HepG2 (cell line): ENCODE measurements at regions not wholly inside any gene's neighbourhood (a gene's known extent, or its start where the extent isn't known, plus 50 kb on each side); places are given as distances from the start of the nearest gene placed in this dataset.

Experiments used
- ATAC-seq: fragments of 200-7000 bp; cut with Tn5 transposase; 3 replicates; pipeline ENCODE4 v1.9.1; 2020; ENCODE audit warnings: mild to moderate bottlenecking, moderate library complexity
- BruUV-seq: library from RNA; stranded (reverse); fragments of 400-500 nt; replicated peaks from 2 replicates; lab custom pipeline; 2021; lab: Mats Ljungman, UMichigan
- CTCF ChIA-PET: fragments of 300-600 bp; formaldehyde crosslinking; extraction: SDS; loops from one replicate; lab custom pipeline; 2021; ENCODE audit warnings: low total read pairs, inconsistent platforms, low intra/inter-chr PET ratio; lab: Yijun Ruan, JAX
- POLR2A ChIA-PET: fragments of 350-600 bp; sonication (Branson Sonifier 250); formaldehyde crosslinking; loops from one replicate; lab custom pipeline; 2020; ENCODE audit warnings: antibody characterized with exemption, inconsistent platforms; lab: Yijun Ruan, JAX
- DNase-seq: peaks from one replicate; pipeline ENCODE4 v3.0.0-alpha.2; 2015; ENCODE audit warnings: low spot score
- FAIRE-seq: peaks from 3 replicates; lab custom pipeline; 2011; peaks lifted over from hg19 to GRCh38; lab: Jason Lieb, UNC
- H2AFZ ChIP-seq: one replicate; pipeline ENCODE4 v1.6.1; 2011; ENCODE audit warnings: low read length, inconsistent platforms
- H3K27ac ChIP-seq: fragments of 300-600 bp; 3 replicates; pipeline ENCODE4 v1.8.0; 2011; ENCODE audit warnings: mixed run types, mild to moderate bottlenecking, mixed read lengths, low read length, inconsistent platforms; ENCODE audit not compliant: insufficient read depth; ENCODE audit errors: extremely low read length
- H3K27me3 ChIP-seq, 2 experiments: fragments of 200-600 bp in 1 of 2; 2 replicates in 1 of 2; 3 replicates in 1 of 2; pipeline versions ENCODE4 v1.6.0 to v1.8.0; 2011; ENCODE audit warnings: low read length in 2 of 2, mild to moderate bottlenecking in 2 of 2, moderate library complexity in 2 of 2, inconsistent platforms in 1 of 2; ENCODE audit not compliant: insufficient read depth in 2 of 2, control insufficient read depth in 1 of 2
- H3K36me3 ChIP-seq, 2 experiments: fragments of 200-600 bp in 1 of 2; replicated peaks in 1 of 2; 2 replicates in 1 of 2; 3 replicates in 1 of 2; pipeline versions ENCODE4 v1.5.1 to v1.8.0; 2011; ENCODE audit warnings: low read length in 2 of 2, inconsistent platforms in 1 of 2; ENCODE audit not compliant: insufficient read depth in 2 of 2, control insufficient read depth in 1 of 2
- H3K4me1 ChIP-seq: 2 replicates; pipeline ENCODE4 v1.5.1; 2012; ENCODE audit warnings: low read length, inconsistent platforms; ENCODE audit not compliant: insufficient read depth
- H3K4me2 ChIP-seq: 2 replicates; pipeline ENCODE4 v1.6.0; 2011; ENCODE audit warnings: low read depth, low read length, inconsistent platforms
- H3K4me3 ChIP-seq, 3 experiments: fragments of 200-600 bp in 1 of 3; sonication (generic), shearing (Covaris generic) in 1 of 3; replicated peaks in 1 of 3; 2 replicates each; pipeline ENCODE4 v1.5.1; 2011 to 2016; ENCODE audit warnings: low read length in 3 of 3, inconsistent platforms in 2 of 3, low read depth in 2 of 3, mild to moderate bottlenecking in 2 of 3, control low read depth in 1 of 3, mixed read lengths in 1 of 3; ENCODE audit not compliant: insufficient read depth in 1 of 3
- H3K79me2 ChIP-seq: one replicate; pipeline ENCODE4 v1.6.1; 2011; ENCODE audit warnings: low read length, inconsistent platforms; ENCODE audit not compliant: insufficient read depth
- H3K9ac ChIP-seq: 2 replicates; pipeline ENCODE4 v1.6.0; 2011; ENCODE audit warnings: mild to moderate bottlenecking, low read depth, low read length, inconsistent platforms; ENCODE audit not compliant: insufficient read depth
- H3K9me3 ChIP-seq: 2 replicates; pipeline ENCODE4 v1.5.1; 2012; ENCODE audit warnings: mild to moderate bottlenecking, low read length
- H4K20me1 ChIP-seq: 2 replicates; pipeline ENCODE4 v1.6.0; 2011; ENCODE audit warnings: inconsistent platforms, mild to moderate bottlenecking, low read length, moderate library complexity; ENCODE audit not compliant: insufficient read depth
- GLI4 ChIP-seq: sonication (generic); formaldehyde crosslinking; IDR thresholded peaks from 2 replicates; pipeline ENCODE4 v1.5.1; 2020; ENCODE audit warnings: missing genetic modification reagents, mild to moderate bottlenecking, moderate library complexity, borderline replicate concordance
- HDAC1 ChIP-seq: sonication (generic); formaldehyde crosslinking; IDR thresholded peaks from 2 replicates; pipeline ENCODE4 v1.5.1; 2020; ENCODE audit warnings: mild to moderate bottlenecking, missing genetic modification reagents
- HNRNPLL ChIP-seq: fragments of 200-400 bp; formaldehyde crosslinking; IDR thresholded peaks from 2 replicates; pipeline ENCODE4 v1.6.1; 2017; ENCODE audit warnings: mild to moderate bottlenecking, low read depth, low read length; ENCODE audit not compliant: poor library complexity, severe bottlenecking
- ISX ChIP-seq: sonication (generic); formaldehyde crosslinking; conservative IDR thresholded peaks from 2 replicates; pipeline ENCODE4 v1.5.0; 2020; ENCODE audit warnings: missing genetic modification reagents
- MATR3 ChIP-seq: sonication (generic); formaldehyde crosslinking; IDR thresholded peaks from 2 replicates; pipeline ENCODE4 v1.4.0; 2020; ENCODE audit warnings: missing genetic modification reagents
- NBN ChIP-seq: fragments of 450-650 bp; conservative IDR thresholded peaks from 2 replicates; pipeline ENCODE4 v1.6.1; 2017
- POLR2AphosphoS5 ChIP-seq: IDR thresholded peaks from 2 replicates; pipeline ENCODE4 v1.6.1; 2012; ENCODE audit warnings: low read depth, low read length
- WIZ ChIP-seq: sonication (generic); formaldehyde crosslinking; IDR thresholded peaks from 2 replicates; pipeline ENCODE4 v1.5.1; 2020; ENCODE audit warnings: mild to moderate bottlenecking, missing genetic modification reagents
- ZNF205 ChIP-seq: IDR thresholded peaks from 2 replicates; pipeline ENCODE4 v1.6.1; 2018; ENCODE audit warnings: missing biosample characterization, missing genetic modification reagents
- ZNF326 ChIP-seq: sonication (generic); formaldehyde crosslinking; IDR thresholded peaks from 2 replicates; pipeline ENCODE4 v1.4.0; 2020; ENCODE audit warnings: missing genetic modification reagents, borderline replicate concordance
- ZNF432 ChIP-seq: sonication (generic); formaldehyde crosslinking; IDR thresholded peaks from 2 replicates; pipeline ENCODE4 v1.5.0; 2020; ENCODE audit warnings: missing genetic modification reagents, mild to moderate bottlenecking, borderline replicate concordance
- ZNF547 ChIP-seq: sonication (generic); formaldehyde crosslinking; IDR thresholded peaks from 2 replicates; pipeline ENCODE4 v1.5.1; 2020; ENCODE audit warnings: mild to moderate bottlenecking, missing genetic modification reagents
- ZNF766 ChIP-seq: sonication (generic); formaldehyde crosslinking; IDR thresholded peaks from 2 replicates; pipeline ENCODE4 v1.5.0; 2020; ENCODE audit warnings: missing genetic modification reagents, borderline replicate concordance
- ZSCAN21 ChIP-seq: sonication (generic); formaldehyde crosslinking; IDR thresholded peaks from 2 replicates; pipeline ENCODE4 v1.8.0; 2022; ENCODE audit warnings: mild to moderate bottlenecking, missing genetic modification reagents, moderate library complexity, borderline replicate concordance
- in situ Hi-C: cut with HindIII; loops from 2 replicates; pipeline ENCODE4 v1.10.0; 2017; ENCODE audit warnings: low pct_unique_long_range_greater_than_20kb; ENCODE audit not compliant: extremely low pct_ligation_motif_present
- intact Hi-C: fragments of 100-400 bp; cut with micrococcal nuclease; formaldehyde crosslinking; loops from one replicate; pipeline ENCODE4 v1.10.0; 2022; ENCODE audit not compliant: unreplicated experiment
- TF ChIP-seq, protein P1 (sequence below): sonication (generic); formaldehyde crosslinking; IDR thresholded peaks from 2 replicates; pipeline ENCODE4 v1.5.1; 2020; ENCODE audit warnings: mild to moderate bottlenecking, missing genetic modification reagents, moderate library complexity

DNA sequence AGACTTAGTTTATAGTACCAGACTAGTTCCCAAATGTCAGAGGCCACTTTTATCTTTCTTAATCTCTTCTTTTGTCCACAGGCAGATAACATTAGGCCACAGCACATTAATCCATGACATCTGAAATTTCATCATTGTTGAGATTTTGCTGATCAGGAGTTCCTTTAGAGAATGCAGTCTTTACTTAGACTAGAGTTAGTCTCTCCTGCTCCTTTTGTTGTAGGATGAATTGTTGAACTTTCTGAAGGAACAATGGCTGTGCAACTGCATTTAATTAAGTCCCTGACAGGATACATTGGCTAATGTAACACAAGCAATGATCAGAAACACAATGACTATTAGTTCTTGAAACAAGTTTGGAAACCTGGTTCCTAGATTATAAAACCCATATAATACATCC, 266.3 kb downstream of the PCDH20 start:
- Histone ChIP-seq H3K27me3 (no peaks in the 10 kb centered on the region), H3K79me2 (no peaks in the 10 kb centered on the region), H3K4me3 (no peak overlapping the region), H3K4me2 (no peak overlapping the region)
- POLR2A ChIA-PET: no interaction called here
- BruUV-seq: no TSS peak
- TF ChIP-seq ZSCAN21 (no peak), ZNF432 (CRISPR knock-in tag) (no peak), HNRNPLL (no peak), ZNF326 (CRISPR knock-in tag) (no peak), WIZ (CRISPR knock-in tag) (no peak), POLR2AphosphoS5 (no peak), HDAC1 (CRISPR knock-in tag) (no peak), MATR3 (no peak), ZNF205 (CRISPR knock-in tag) (no peak), NBN (no peak), ISX (no peak), ZNF766 (CRISPR knock-in tag) (no peak), ZNF547 (CRISPR knock-in tag) (no peak), GLI4 (CRISPR knock-in tag) (no peak)
- TF ChIP-seq, protein P1, sequence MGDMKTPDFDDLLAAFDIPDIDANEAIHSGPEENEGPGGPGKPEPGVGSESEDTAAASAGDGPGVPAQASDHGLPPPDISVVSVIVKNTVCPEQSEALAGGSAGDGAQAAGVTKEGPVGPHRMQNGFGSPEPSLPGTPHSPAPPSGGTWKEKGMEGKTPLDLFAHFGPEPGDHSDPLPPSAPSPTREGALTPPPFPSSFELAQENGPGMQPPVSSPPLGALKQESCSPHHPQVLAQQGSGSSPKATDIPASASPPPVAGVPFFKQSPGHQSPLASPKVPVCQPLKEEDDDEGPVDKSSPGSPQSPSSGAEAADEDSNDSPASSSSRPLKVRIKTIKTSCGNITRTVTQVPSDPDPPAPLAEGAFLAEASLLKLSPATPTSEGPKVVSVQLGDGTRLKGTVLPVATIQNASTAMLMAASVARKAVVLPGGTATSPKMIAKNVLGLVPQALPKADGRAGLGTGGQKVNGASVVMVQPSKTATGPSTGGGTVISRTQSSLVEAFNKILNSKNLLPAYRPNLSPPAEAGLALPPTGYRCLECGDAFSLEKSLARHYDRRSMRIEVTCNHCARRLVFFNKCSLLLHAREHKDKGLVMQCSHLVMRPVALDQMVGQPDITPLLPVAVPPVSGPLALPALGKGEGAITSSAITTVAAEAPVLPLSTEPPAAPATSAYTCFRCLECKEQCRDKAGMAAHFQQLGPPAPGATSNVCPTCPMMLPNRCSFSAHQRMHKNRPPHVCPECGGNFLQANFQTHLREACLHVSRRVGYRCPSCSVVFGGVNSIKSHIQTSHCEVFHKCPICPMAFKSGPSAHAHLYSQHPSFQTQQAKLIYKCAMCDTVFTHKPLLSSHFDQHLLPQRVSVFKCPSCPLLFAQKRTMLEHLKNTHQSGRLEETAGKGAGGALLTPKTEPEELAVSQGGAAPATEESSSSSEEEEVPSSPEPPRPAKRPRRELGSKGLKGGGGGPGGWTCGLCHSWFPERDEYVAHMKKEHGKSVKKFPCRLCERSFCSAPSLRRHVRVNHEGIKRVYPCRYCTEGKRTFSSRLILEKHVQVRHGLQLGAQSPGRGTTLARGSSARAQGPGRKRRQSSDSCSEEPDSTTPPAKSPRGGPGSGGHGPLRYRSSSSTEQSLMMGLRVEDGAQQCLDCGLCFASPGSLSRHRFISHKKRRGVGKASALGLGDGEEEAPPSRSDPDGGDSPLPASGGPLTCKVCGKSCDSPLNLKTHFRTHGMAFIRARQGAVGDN (CRISPR knock-in tag): no peak
- TF ChIP-seq, all 625 proteins: peak for 0
- no peak overlapping the region for H3K9ac ChIP-seq
- no peaks in the 10 kb centered on the region for H3K9me3 ChIP-seq
- H3K4me1 ChIP-seq: no peaks in the 10 kb centered on the region
- no peaks in the 10 kb centered on the region for H4K20me1 ChIP-seq
- CTCF ChIA-PET: no interaction called here
- ATAC-seq: no peak
- no peak overlapping the region for H2AFZ ChIP-seq
- no peaks in the 10 kb centered on the region for H3K36me3 ChIP-seq
- no peak for FAIRE-seq
- intact Hi-C loops (no loop called here), in situ Hi-C loops (no loop called here)
- no peak for DNase-seq
- H3K27ac ChIP-seq: no peak overlapping the region
